ENCODE measurements at regions not wholly inside any gene's neighbourhood (a gene's known extent, or its start where the extent isn't known, plus 50 kb on each side); places are given as distances from the start of the nearest gene placed in this dataset.

- DNase-seq: no peak
Observed at GRCh38 chr5:3004361-3005080, 253.0 kb upstream of the IRX2 start.

- DNase-seq: no peak
Observed at GRCh38 chr5:3002230-3002629, 250.8 kb upstream of the IRX2 start.

- no peak for DNase-seq
Observed at GRCh38 chr5:3000631-3001030, 249.2 kb upstream of the IRX2 start.

GRCh38 chr5:2999926-3000325 is 248.4 kb upstream of the IRX2 start:
- no peak for DNase-seq

- DNase-seq: no peak
Observed at GRCh38 chr5:2998106-2998505, 246.6 kb upstream of the IRX2 start.

GRCh38 chr5:2997179-2997578 is 245.7 kb upstream of the IRX2 start:
- no peak for DNase-seq

- DNase-seq: no peak
Observed at GRCh38 chr5:2996687-2997086, 245.2 kb upstream of the IRX2 start.

- DNase-seq: no peak
Observed at GRCh38 chr5:2996248-2996647, 244.8 kb upstream of the IRX2 start.

GRCh38 chr5:2995667-2996066 is 244.2 kb upstream of the IRX2 start:
- DNase-seq: no peak

- no peak for DNase-seq
Observed at GRCh38 chr5:2995035-2995434, 243.6 kb upstream of the IRX2 start.

- no peak for DNase-seq
Observed at GRCh38 chr5:2993771-2994170, 242.3 kb upstream of the IRX2 start.

- DNase-seq: no peak
Observed at GRCh38 chr5:2993301-2993700, 241.8 kb upstream of the IRX2 start.

- no peak for DNase-seq
Observed at GRCh38 chr5:2992806-2993205, 241.3 kb upstream of the IRX2 start.

- no peak for DNase-seq
Observed at GRCh38 chr5:2991884-2992283, 240.4 kb upstream of the IRX2 start.

- no peak for DNase-seq
Observed at GRCh38 chr5:2989517-2989916, 238.0 kb upstream of the IRX2 start.

- no peak for DNase-seq
Observed at GRCh38 chr5:2986301-2986700, 234.8 kb upstream of the IRX2 start.

GRCh38 chr5:2985718-2986117 is 234.2 kb upstream of the IRX2 start:
- no peak for DNase-seq

- no peak for DNase-seq
Observed at GRCh38 chr5:2983583-2984300, 232.3 kb upstream of the IRX2 start.

- DNase-seq: no peak
Observed at GRCh38 chr5:2981652-2982051, 230.2 kb upstream of the IRX2 start.

GRCh38 chr5:2981035-2981434 is 229.6 kb upstream of the IRX2 start:
- DNase-seq: no peak

GRCh38 chr5:2960294-2960693 is 208.8 kb upstream of the IRX2 start:
- no peak for DNase-seq

GRCh38 chr5:2958976-2959375 is 207.5 kb upstream of the IRX2 start:
- no peak for DNase-seq

GRCh38 chr5:2948875-2949274 is 197.4 kb upstream of the IRX2 start:
- DNase-seq: no peak

- DNase-seq: no peak
Observed at GRCh38 chr5:2946315-2946714, 194.8 kb upstream of the IRX2 start.

- no peak for DNase-seq
Observed at GRCh38 chr5:2936413-2936812, 184.9 kb upstream of the IRX2 start.

Data from femur (tissue), 1 donor.